Transverse colon (tissue), 4 donors: ENCODE measurements at regions not wholly inside any gene's neighbourhood (a gene's known extent, or its start where the extent isn't known, plus 50 kb on each side); places are given as distances from the start of the nearest gene placed in this dataset.

Source experiments
- DNase-seq: peaks from one replicate; pipeline ENCODE4 v3.0.0-alpha.2; 2019
- H3K27ac ChIP-seq, 4 donors: fragments of 200-600 bp; sonication (generic); 2 replicates each; pipeline ENCODE4 v1.5.1; 2016 to 2018; ENCODE audit warnings: inconsistent platforms in 4 of 4
- H3K27me3 ChIP-seq: fragments of 200-600 bp; sonication (generic); 2 replicates; pipeline ENCODE4 v1.5.1; 2017; ENCODE audit warnings: inconsistent platforms
- H3K36me3 ChIP-seq, 4 donors: fragments of 200-600 bp; sonication (generic); 2 replicates each; pipeline ENCODE4 v1.5.1; 2017 to 2019; ENCODE audit warnings: inconsistent platforms in 4 of 4
- H3K4me1 ChIP-seq, 4 donors: fragments of 200-600 bp; sonication (generic); 2 replicates each; pipeline ENCODE4 v1.5.1; 2017 to 2020; ENCODE audit warnings: inconsistent platforms in 4 of 4
- H3K4me3 ChIP-seq, 4 donors: fragments of 200-600 bp; sonication (generic); 1 replicate in 1 of 4; 2 replicates in 3 of 4; pipeline versions ENCODE4 v1.5.1 to v1.6.1; 2017 to 2019; ENCODE audit warnings: inconsistent platforms in 4 of 4
- H3K9me3 ChIP-seq, 2 donors: fragments of 200-600 bp; sonication (generic); 2 replicates each; pipeline ENCODE4 v1.5.1; 2017 to 2019; ENCODE audit warnings: inconsistent platforms in 2 of 2
- EP300 ChIP-seq: sonication (generic); formaldehyde crosslinking; IDR thresholded peaks from one replicate; pipeline ENCODE4 v1.6.1; 2017; ENCODE audit warnings: antibody characterized with exemption, low read depth
- POLR2A ChIP-seq: fragments of 450-650 bp; IDR thresholded peaks from one replicate; pipeline ENCODE4 v1.6.1; 2016; ENCODE audit warnings: antibody characterized with exemption, mild to moderate bottlenecking, moderate library complexity
- POLR2AphosphoS5 ChIP-seq, 3 donors: sonication (generic); formaldehyde crosslinking; IDR thresholded peaks; one replicate each; pipeline ENCODE4 v1.6.1; 2016; ENCODE audit warnings: antibody characterized with exemption in 3 of 3
- WGBS, 2 donors: methylation state at CpG; one replicate each; pipeline ENCODE4 v1.1.5; 2018; ENCODE audit warnings: low coverage in 1 of 2; 5-methylcytosine and 5-hydroxymethylcytosine counted together
- in situ Hi-C, 4 donors: fragments of 200-750 bp; cut with MboI; loops; one replicate each; pipeline versions ENCODE4 v1.15.0 to v1.15.1; 2017; ENCODE audit warnings: low sequenced_read_pairs in 3 of 4, low pct_ligation_motif_present in 1 of 4, low pct_unique_long_range_greater_than_20kb in 1 of 4
- intact Hi-C: fragments of 100-400 bp; cut with DNase I; formaldehyde crosslinking; loops from one replicate; pipeline ENCODE4 v1.15.1; 2023; ENCODE audit warnings: low total_unique reads
- TF ChIP-seq, protein P1 (sequence below), 5 experiments: fragments of 200-600 bp in 3 of 5; fragments of 450-650 bp in 2 of 5; sonication (generic) in 3 of 5; IDR thresholded peaks; 1 replicate in 2 of 5; 2 replicates in 3 of 5; pipeline ENCODE4 v1.5.1; 2016 to 2017; ENCODE audit warnings: antibody characterized with exemption in 5 of 5, inconsistent platforms in 3 of 5, mild to moderate bottlenecking in 2 of 5, moderate library complexity in 1 of 5

DNA sequence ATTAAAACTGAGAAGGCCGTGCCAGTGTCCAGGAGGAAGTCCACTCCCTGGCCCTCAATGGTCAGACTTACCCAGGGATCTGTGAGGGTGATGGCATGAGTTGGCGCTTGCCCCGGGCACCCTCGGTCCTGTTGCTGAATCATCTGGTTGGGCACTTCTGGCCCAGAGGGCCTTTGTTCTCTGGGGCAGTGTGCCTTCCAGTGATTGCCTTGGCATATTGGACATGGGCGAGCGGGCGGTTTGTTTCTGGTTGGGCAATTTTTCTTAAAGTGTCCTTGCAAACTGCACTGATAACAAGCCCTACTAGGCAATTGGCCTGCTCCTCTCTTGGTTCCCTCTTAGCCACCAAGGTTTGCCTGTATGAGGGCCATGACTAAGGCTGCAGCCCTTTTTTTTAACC is 69.5 kb upstream of the ZDHHC17 start:
- Histone ChIP-seq H3K9me3 (no peaks in the 10 kb centered on the region), H3K27me3 (no peaks in the 10 kb centered on the region), H3K36me3 (no peaks in the 10 kb centered on the region), H3K27ac (no peak overlapping the region), H3K4me3 (no peak overlapping the region), H3K4me1 (no peaks in the 10 kb centered on the region)
- intact Hi-C loops: no loop called here
- TF ChIP-seq EP300: no peak
- no peak for TF ChIP-seq POLR2A
- TF ChIP-seq, protein P1, sequence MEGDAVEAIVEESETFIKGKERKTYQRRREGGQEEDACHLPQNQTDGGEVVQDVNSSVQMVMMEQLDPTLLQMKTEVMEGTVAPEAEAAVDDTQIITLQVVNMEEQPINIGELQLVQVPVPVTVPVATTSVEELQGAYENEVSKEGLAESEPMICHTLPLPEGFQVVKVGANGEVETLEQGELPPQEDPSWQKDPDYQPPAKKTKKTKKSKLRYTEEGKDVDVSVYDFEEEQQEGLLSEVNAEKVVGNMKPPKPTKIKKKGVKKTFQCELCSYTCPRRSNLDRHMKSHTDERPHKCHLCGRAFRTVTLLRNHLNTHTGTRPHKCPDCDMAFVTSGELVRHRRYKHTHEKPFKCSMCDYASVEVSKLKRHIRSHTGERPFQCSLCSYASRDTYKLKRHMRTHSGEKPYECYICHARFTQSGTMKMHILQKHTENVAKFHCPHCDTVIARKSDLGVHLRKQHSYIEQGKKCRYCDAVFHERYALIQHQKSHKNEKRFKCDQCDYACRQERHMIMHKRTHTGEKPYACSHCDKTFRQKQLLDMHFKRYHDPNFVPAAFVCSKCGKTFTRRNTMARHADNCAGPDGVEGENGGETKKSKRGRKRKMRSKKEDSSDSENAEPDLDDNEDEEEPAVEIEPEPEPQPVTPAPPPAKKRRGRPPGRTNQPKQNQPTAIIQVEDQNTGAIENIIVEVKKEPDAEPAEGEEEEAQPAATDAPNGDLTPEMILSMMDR (IDR thresholded peaks at IDR 0.05): no peak
- TF ChIP-seq POLR2AphosphoS5 (IDR thresholded peaks at IDR 0.05): no peak
- in situ Hi-C loops: no loop called here
- DNase-seq: no peak
- WGBS, 2 donors: 93% methylated on average over 7 of the region's 7 CpGs; no CpG with 5 or more reads in 1 of the 2 donors

DNA sequence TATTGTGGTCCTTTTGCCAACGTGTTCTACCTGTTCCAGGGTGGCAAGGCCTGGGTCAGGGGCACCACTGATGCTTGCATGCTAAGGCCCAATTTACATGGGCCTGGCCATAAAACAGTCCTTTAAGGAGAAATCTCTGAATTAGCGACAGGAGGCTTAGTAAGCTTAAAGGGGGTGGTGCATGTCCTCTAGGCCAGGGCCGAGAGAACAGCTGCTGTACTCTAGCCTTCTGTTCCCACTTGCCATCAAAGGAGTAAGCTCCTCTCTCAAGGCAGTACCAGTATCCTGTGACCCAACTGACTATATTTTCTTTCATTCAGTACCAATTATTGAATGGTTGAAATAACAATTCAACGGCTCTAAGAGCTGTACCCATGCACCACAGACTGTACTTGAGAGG is 67.7 kb upstream of the ZDHHC17 start:
- Histone ChIP-seq H3K4me3 (no peak overlapping the region), H3K4me1 (no peaks in the 10 kb centered on the region), H3K27ac (no peak overlapping the region), H3K9me3 (no peaks in the 10 kb centered on the region), H3K27me3 (no peaks in the 10 kb centered on the region), H3K36me3 (no peaks in the 10 kb centered on the region)
- TF ChIP-seq, protein P1 (IDR thresholded peaks at IDR 0.05): no peak
- no peak for TF ChIP-seq EP300
- TF ChIP-seq POLR2A: no peak
- TF ChIP-seq POLR2AphosphoS5 (IDR thresholded peaks at IDR 0.05): no peak
- intact Hi-C loops: no loop called here
- in situ Hi-C loops: no loop called here
- DNase-seq: no peak
- 85% methylated on average over 4 of the region's 4 CpGs; no CpG with 5 or more reads in 1 of the 2 donors for WGBS, 2 donors

DNA sequence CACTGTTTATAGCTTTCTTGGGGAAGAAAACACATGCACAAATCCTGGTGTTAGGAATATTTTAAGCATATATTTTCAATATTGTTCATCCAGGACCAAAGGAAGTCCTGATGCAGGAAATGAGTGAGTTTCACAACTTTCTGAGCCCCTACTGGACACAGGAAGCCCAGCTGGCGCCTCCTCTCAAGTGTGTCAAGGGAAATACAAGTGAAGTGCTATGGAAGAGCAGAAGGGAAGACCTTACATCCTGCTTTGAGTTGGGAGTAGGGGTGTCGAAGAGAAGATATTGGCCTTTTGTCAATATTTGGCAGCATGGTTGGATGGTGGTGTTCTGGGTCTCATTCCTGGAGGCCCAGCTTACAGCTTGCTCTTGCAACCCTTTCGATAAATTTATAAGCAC is 66.1 kb upstream of the ZDHHC17 start:
- Histone ChIP-seq H3K27me3 (no peaks in the 10 kb centered on the region), H3K4me1 (no peaks in the 10 kb centered on the region), H3K36me3 (no peaks in the 10 kb centered on the region), H3K27ac (no peak overlapping the region), H3K4me3 (no peak overlapping the region), H3K9me3 (no peaks in the 10 kb centered on the region)
- intact Hi-C loops: no loop called here
- TF ChIP-seq POLR2A (no peak), EP300 (no peak), POLR2AphosphoS5 (IDR thresholded peaks at IDR 0.05) (no peak)
- TF ChIP-seq, protein P1 (IDR thresholded peaks at IDR 0.05): no peak
- WGBS, 2 donors: 50 to 93% methylated on average over 2 to 3 of the region's 3 CpGs
- DNase-seq: no peak
- in situ Hi-C loops: no loop called here

DNA sequence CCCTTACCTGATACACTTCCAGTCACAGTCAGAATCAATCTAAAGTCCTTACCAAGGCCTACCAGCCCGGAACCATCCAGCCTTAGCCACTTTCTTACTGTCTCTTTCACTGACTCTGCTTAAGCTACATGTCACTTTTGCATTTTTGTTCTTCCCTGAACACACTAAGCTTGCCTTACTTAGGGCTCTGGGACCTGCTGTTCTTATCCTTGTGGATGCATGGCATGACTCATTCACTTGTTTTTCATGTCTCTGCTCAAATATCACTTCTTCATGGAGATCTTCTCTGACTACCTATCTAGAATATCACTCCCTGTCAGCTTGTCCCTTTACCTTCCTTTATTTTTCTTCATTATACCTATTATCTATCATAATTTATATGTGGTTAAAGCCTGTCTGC is 65.6 kb upstream of the ZDHHC17 start:
- Histone ChIP-seq H3K4me3 (no peak overlapping the region), H3K27me3 (no peaks in the 10 kb centered on the region), H3K9me3 (no peaks in the 10 kb centered on the region), H3K36me3 (no peaks in the 10 kb centered on the region), H3K4me1 (no peaks in the 10 kb centered on the region), H3K27ac (no peak overlapping the region)
- DNase-seq: no peak
- WGBS, 2 donors: 92% methylated on average over 1 of the region's 1 CpG; no CpG with 5 or more reads in 1 of the 2 donors
- in situ Hi-C loops: no loop called here
- intact Hi-C loops: no loop called here
- no peak for TF ChIP-seq POLR2AphosphoS5 (IDR thresholded peaks at IDR 0.05)

DNA sequence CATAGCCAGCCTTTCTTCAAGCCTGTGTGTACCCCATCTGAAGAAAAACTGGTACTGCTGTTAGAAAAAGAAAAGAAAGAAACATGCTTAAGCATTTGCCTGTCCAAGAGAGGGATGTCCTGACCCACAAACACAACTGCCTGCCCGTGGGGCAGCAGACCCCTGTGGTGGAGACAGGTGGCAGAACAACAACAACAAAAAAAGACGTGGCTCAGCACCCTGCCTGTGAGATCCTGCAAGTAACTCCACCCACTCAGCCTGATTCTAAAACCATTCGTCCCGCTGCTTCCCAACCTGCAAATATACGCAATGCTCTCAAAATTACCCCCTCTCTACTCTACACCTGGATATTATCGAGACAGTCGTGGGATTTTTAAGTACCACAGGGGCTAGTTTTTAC is 64.9 kb upstream of the ZDHHC17 start:
- intact Hi-C loops: no loop called here
- in situ Hi-C loops: no loop called here
- peaks cover 0 to 4% (median 0%) of the 10 kb centered on the region in 4 donors for H3K4me1 ChIP-seq
- no peaks in the 10 kb centered on the region for H3K36me3 ChIP-seq
- no peak overlapping the region for H3K4me3 ChIP-seq
- no peak overlapping the region for H3K27ac ChIP-seq
- WGBS, 2 donors: 69 to 74% methylated on average over 7 of the region's 7 CpGs
- TF ChIP-seq, protein P1 (IDR thresholded peaks at IDR 0.05): no peak
- TF ChIP-seq POLR2AphosphoS5 (IDR thresholded peaks at IDR 0.05) (no peak), EP300 (no peak), POLR2A (no peak)
- no peaks in the 10 kb centered on the region for H3K27me3 ChIP-seq
- DNase-seq: no peak
- H3K9me3 ChIP-seq: no peaks in the 10 kb centered on the region
